NCI-H2196 (cell line): ENCODE measurements at regions not wholly inside any gene's neighbourhood (a gene's known extent, or its start where the extent isn't known, plus 50 kb on each side); places are given as distances from the start of the nearest gene placed in this dataset.
A peak's percentile ranks its signal among the peaks of the same experiment; 100 is the strongest.

ENCODE experiments used
- DNase-seq: peaks from one replicate; lab custom pipeline; 2025; ENCODE audit not compliant: unreplicated experiment; lab: John Stamatoyannopoulos, UW

- no peak for DNase-seq
Measured at GRCh38 chr7:148950806-148951205, 66.7 kb upstream of the EZH2 start.

- peak; percentile 18 for DNase-seq
Measured at GRCh38 chr7:148944935-148945934, 61.1 kb upstream of the EZH2 start.

- peak; percentile 80 for DNase-seq
Measured at GRCh38 chr7:148941598-148942275, 57.6 kb upstream of the EZH2 start.

GRCh38 chr7:148940702-148941597 lies 56.9 kb upstream of the EZH2 start:
- DNase-seq: peak; percentile 87

- no peak for DNase-seq
Measured at GRCh38 chr7:148939128-148939755, 55.2 kb upstream of the EZH2 start.

- no peak for DNase-seq
Measured at GRCh38 chr7:148935451-148935850, 51.4 kb upstream of the EZH2 start.
